Activated CD8-positive, alpha-beta memory T cell treated with anti-CD3 and anti-CD28 coated beads, Interleukin-2, amount 50 U/mL, for 24 hours (primary cell): ENCODE measurements at regions not wholly inside any gene's neighbourhood (a gene's known extent, or its start where the extent isn't known, plus 50 kb on each side); places are given as distances from the start of the nearest gene placed in this dataset.
"Not testable (repeated sequence)": the region's sequence is repeated elsewhere in the genome, so short reads cannot be mapped to it uniquely, and the experiment has no call there.

Source experiments
- DNase-seq: peaks from one replicate; pipeline ENCODE4 v3.0.0-alpha.2; 2020; ENCODE audit errors: extremely low read depth

DNA sequence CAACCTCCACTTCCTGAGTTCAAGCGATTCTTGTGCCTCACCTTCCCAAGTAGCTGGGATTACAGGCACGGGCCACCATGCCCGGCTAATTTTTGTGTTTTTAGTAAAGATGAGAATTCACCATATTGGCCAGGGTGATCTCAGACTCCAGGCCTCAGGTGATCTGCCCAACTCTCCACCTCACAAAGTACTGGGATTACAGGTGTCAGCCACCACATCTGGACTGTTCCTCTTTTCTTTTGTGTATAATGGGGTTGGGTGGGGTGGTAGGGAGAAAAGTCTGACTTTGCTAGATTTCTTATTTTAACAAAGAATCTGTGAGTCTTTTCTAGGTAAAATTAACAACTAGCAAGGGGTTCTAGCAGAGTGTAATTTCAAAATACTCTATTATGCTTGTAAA, 92.7 kb upstream of the AMN1 start:
- no peak for DNase-seq

DNA sequence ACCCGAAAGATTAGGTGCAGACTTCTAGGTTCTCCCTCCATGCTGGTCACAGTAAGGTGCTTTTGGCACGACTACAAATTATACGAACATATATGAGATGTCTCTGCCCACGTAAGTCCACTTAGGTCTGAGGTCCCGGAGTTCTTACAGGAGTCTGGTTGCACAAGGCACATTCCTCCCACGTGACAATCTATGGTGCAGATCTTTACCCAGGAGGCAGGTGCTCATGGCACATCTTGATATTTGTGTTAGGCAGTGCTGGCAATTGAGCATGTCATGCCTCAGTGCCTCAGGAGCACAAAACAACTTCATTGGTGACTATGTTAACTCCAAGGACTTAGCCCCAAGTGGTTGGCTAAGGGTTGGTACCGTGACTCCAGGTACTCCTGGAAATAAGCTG, 92.0 kb upstream of the AMN1 start:
- no peak for DNase-seq

DNA sequence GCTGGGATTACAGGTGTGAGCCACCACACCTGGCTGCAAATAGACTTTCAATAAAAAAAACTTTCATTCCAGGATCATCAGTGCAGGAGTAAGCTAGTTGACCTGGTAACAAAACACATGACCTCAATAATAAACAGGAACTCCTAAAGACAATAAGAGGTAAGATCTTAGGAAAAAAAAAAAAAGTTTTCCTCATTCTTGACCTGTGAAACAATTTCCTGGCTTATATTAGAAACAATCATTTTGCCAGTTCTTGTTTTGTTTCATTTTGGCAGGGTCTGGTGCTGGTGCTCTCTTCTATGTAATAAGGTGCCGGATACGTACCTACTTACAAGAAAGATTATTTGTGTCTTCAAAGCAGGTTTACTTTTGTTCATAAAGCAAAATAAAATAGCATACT, 90.6 kb upstream of the AMN1 start:
- DNase-seq: no peak

DNA sequence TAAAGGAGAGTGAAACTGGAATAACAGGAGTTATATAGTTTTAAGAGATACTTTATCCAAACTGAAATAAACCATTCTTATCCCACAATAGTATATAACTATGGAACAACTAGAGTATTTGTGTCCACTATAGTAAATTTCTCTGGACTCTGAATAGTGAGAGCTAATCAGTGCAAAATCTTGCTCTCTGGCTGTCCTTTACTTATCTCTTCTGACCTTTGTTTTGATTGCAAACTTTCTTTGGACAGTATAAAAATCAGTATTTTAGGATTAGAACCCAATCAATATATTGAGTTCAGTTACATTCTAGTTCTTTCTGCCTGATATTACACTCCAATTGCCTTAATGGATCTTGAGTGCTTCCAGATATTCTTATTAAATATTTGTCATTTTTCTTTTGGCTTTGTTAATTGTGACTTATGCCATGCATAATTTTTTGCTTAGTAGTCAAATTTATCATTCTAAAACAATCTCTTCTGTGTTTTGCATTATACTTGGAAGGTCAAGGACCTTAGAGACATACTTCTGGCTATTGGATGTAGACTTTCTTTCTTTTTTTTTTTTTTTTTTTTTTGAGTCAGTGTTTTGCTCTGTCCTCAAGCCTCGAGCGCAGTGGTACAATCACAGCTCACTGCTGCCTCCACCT, 89.9 kb upstream of the AMN1 start:
- DNase-seq: no peak

DNA sequence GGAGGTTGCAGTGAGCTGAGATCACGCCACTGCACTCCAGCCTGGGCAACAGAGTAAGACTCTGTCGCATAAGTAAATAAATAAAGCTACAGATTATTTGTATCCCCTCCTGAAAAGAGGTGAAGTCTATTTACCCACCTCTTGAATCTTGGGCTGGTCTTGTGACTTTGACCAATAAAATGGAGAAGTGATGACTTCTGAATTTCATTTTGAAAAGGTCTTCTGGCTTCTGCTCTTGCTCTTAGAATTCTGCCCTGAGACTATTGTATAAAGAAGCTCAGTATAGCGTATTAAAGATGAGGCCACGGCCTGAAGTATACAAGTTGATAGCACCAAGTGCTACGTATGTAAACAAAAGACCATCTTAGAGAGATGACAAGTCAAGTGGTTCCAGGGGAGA, 88.3 kb upstream of the AMN1 start:
- no peak for DNase-seq

DNA sequence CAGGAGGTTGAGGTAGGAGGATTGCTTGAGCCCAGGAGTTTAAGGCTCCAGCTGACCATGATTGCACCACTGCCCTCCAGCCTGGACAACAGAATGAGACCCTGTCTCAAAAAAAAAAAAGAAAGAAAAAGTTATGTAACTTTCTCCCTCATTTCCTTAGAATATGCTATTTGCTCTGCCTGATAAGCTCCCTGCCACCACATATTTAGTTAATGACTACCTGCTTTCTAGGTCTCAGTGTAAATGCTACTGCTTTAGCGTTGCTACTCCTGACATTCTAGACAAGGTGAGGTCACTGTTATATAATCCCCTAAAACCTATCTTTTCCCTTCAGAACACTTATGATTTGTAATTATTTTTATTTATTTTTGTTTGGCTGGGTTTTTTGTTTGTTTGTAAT, 86.3 kb upstream of the AMN1 start:
- no peak for DNase-seq

DNA sequence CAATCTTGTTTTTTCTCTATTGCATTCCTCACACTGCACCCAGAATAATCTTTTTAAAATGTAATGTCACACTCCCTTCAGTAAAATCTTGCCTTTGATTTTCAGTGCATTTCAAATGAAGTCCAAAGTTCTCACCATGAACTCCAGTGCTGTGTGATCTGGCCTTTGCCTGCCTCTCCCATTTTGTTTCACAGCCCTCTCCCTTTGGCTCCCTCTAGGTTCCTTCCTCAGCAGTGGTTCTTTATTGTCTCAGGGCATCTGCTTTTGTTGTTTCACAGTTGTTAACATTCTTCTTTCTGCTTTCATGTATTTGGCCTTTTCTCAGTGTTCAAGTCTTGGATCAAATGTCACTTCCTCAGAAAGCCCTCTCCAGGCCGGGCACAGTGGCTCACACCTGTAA, 84.5 kb upstream of the AMN1 start:
- no peak for DNase-seq

DNA sequence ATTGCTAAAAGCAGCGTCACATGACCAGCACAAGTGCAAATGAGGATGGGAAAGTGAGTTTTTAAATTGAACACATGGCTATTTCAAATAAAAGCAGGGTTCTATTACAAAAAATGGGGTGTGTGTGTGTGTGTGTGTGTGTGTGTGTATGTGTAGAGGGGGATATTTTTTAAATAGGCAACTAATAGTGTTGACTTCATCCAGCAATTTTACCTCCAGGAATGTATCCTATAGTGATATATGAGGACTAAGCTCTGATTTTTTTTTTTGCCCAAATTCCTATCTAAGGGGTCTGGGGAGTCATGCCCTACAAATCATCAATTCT, 78.9 kb upstream of the AMN1 start:
- no peak for DNase-seq

DNA sequence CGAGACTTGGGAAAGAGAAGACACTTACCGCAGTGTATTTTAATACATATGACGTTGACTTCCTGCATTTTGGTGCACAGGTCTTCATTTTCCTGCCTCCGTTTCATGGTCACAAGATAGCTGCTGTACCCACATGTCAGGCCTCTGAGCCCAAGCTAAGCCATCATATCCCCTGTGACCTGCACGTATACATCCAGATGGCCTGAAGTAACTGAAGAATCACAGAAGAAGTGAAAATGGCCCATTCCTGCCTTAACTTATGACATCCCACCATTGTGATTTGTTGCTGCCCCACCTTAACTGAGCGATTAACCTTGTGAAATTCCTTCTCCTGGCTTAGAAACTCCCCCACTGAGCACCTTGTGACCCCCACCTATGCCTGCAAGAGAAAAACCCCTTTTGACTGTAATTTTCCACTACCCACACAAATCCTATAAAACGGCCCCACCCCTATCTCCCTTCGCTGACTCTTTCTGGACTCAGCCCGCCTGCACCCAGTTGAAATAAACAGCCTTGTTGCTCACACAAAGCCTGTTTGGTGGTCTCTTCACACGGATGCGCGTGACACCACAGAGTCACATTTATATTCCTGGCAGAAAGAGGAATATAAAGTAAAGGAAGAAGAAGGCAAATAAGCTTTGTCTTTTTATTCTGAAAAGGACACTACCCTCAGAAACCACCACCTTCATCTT, 78.4 kb upstream of the AMN1 start:
- DNase-seq: not testable (repeated sequence)

DNA sequence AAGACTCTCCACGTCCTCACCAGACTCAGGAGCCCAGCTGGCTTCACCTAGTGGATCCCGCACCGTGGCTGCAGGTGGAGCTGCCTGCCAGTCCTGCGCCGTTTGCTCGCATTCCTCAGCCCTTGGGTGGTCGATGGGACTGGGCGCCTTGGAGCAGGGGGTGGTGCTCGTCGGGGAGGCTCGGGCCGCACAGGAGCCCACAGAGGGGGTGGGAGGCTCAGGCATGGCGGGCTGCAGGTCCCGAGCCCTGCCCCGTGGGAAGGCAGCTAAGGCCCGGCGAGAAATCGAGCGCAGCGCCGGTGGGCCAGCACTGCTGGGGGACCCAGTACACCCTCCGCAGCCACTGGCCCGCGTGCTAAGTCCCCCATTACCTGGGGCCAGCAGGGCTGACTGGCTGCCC, 76.9 kb upstream of the AMN1 start:
- DNase-seq: not testable (repeated sequence)

DNA sequence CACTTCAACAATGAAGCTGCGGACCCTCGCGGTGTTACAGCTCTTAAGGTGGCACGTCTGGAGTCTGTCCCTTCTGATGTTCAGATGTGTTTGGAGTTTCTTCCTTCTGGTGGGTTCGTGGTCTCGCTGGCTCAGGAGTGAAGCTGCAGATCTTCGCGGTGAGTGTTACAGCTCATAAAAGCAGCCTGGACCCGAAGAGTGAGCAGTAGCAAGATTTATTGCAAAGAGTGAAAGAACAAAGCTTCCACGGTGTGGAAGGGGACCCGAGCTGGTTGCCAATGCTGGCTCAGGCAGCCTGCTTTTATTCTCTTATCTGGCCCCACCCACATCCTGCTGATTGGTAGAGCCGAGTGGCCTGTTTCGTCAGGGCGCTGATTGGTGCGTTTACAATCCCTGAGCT, 75.9 kb upstream of the AMN1 start:
- DNase-seq: not testable (repeated sequence)

DNA sequence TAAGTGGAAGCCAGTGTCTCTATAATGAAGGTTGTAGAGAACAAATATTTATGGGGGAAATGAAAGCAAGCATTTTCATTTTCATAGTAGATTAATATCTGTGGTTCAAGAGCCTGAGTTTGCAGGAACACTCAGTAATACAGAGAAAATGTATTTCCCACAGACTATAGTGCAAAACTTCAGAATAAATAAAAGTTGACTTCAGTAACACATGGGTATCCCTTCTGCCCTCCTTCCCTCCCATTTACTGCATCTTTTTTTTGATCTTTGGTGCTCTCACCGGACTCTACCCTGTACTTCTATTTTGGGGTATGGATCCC, 75.3 kb upstream of the AMN1 start:
- DNase-seq: no peak

DNA sequence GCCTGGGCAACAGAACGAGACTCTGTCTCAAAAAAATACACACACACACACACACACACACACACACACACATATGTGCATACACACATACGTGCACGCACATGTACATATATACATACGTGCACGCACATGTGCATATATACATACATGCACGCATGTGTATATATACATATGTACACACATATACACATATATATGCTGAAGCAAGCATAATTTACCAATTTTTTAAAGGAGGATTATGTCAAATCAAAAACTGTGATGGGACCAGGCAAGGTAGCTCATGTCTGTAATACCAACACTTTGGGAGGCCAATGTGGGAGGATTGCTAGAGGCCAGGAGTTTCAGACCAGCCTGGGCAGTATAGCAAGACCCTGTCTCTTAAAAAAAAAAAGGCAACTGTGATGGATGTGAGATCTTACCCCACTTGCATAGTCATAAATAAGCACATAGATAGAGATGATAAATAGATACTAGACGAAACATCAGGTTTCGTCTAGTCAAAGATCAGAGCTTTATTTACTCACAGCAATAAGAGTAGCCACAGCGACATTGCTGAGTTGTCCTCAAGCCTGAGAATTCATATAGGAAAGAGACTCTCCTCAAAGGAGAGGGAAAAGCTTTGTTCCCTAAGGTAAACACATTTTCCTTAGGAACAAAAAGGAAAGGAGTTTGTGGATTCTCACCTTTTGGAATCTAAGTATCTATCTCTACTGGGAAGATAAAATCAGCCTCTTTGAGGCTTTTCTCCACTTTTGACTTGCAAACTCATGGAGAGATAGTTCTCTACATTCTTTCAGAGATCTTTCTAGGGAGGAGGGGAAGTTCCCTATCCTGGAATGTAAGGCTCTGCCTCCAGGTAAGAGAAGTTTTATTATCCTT, 74.7 kb upstream of the AMN1 start:
- no peak for DNase-seq

DNA sequence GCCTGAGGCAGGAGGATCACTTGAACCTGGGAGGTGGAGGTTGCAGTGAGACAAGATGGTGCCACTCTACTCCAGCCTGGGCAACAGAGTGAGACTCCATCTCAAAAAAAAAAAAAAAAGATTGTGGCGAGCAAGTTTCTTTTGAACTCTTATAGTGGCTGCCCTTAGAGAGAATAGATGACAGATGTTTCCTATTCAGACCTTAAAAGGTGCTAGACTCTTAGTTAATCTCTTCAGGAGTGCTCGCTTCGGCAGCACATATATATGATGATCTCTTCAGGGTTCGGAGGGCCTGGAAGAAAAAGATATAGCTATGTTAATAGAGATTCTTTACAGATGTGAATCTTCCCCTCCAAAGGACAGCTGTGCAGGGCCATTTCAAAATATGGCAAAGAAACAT, 73.1 kb upstream of the AMN1 start:
- DNase-seq: no peak

DNA sequence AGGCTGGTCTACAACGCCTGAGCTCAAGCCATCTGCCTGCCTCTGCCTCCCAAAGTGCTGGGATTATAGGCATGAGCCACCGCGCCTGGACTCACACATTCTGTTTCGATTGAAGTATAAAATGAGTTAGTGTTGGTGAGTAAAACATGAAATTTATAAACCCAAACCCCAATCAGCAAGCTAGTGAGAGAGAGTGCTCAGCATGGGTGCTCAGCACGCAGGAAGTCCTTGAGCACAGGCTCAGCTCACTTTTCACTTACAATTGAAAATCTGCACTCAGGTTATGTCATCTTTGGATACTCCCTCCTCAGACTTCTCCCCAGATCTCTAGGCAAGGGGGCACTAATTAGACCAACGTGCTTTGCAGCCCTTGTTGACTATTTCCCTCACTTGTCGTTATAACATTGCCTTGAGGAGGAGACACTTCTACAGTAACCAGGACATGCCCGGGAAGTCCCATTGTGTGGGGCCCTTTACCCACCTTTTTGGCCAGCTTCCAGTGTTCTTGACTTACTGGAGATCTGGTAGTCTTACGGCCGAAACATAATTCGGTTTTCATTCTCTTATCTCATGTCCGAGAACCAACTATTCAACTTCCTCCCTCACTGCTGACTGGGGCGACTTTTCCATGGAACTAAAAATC, 68.5 kb upstream of the AMN1 start:
- DNase-seq: no peak

DNA sequence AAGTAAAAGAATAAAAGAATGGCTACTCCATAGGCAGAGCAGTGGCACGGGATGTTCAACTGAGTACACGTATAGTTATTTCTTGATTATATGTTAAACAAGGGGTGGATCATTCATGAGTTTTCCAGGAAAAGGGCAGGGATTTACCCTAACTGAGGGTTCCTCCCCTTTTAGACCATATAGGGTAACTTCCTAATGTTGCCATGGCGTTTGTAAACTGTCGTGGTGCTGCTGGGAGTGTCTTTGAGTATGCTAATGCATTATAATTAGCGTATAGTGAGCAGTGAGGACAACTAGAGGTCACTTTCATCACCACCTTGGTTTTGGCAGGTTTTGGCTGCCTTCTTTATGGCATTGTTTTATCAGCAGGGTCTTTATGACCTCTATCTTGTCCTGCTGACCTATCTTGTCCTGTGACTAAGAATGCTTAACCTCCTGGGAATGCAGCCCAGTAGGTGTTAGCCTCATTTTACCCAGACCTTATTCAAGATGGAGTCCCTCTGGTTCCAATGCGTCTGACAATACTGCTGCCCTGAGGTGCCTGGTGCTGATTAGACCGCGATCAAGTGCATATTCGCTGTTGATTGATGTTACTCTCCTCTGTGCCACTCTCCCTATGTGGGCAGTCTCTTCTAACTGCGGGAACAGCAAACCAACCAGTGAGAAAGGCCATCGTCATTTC, 67.6 kb upstream of the AMN1 start:
- no peak for DNase-seq

DNA sequence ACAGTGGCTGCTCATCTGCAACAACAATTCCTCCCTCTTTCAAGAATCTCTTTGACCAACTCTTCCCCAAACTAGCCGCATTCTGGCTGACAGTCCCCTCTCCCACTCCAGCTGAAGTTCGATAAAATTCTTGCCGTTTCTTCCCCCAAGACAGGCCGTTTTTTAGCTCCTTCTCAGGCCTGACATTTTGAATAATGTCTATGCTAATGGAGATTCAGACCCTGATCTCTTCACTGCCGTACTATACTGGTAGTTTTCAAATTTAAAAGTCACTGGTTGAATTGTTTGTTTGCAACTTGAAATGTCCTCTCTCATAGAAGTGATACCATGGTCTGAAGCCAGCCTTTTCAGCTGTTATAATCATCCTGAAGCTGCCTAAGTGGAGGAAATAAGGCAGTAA, 65.9 kb upstream of the AMN1 start:
- DNase-seq: no peak

DNA sequence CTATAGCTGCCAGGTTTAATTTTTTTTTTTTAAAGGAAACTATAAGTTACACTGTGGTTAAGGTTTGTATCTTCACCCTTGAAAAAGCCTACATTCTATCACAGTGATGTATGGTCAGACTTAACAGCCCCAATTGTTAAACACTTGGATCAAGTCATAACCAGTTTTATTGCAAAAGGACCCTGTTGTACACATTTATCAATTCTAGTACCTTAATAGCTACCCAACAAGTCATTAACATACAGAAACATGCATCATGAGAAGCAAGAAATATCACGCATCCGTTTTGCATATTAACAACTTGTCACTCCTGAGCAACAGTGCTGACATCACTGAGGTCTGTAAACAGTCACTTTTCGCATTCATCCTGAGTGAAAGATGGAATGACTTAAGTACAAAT, 62.4 kb upstream of the AMN1 start:
- DNase-seq: not testable (repeated sequence)

DNA sequence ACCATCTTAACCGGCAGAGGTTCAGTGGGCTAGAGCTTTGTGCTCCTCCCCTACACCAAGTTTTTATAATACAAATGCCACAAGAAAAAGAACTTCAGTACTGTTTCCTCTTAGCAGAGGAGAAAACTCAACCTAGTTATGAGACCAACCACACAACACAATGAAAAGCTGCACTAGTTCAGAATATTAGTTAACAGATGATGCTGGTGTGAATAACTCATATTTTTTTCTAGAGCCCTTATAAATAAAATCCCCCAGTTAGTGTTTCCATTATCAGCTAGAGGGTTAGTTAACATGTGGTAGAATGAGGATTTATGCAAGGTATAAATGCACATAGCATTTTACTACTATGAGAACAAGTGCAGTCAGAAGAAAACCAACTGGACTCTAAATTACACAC, 61.9 kb upstream of the AMN1 start:
- no peak for DNase-seq

DNA sequence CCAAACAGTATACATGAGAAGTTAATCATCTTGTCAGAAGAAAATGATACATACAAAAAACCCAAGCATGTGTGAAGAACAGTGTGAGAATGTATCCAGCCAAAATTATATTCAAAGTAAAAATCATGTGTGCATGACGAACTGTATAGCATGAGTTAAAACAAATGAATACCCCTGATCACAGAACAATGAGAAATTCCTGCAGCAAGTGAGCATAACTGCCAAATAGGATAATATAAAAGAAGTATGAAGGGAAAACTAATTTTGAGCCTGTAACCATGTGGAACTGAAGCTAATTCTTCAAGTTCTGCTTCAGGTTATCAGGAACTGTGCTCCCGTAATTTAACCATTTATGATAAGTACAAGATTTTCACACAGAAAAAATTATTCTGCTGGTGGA, 56.5 kb upstream of the AMN1 start:
- DNase-seq: no peak

DNA sequence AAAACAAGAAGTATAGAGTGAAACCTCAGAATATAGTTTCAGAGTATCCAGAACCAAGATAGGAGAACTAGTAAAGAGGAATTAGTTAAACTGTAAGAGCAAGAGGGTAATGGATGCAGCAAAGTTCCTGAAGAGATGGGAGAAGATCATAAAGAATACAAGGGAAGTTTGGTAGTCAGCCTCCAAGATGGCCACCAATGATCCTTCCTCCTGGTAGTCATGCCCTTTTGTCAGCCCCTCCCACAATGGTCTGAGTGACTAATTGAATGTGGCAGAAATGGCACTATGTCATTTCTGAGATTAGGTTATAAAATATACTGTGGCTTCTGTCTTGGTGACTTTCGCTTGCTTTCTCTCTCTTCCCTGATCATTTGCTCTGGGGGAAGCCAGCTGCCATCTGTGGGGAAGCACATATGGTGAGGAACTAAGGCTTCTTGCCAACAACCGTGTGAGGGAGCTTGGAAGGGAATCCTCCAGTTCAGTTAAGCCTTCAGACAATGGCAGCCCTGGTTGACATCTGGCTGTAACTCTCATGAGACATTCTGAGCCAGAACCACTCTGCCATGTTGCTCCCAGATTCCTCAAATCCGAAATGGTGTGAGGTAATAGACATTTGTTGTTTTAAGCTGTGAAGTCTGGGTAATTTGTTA, 55.3 kb upstream of the AMN1 start:
- DNase-seq: no peak

DNA sequence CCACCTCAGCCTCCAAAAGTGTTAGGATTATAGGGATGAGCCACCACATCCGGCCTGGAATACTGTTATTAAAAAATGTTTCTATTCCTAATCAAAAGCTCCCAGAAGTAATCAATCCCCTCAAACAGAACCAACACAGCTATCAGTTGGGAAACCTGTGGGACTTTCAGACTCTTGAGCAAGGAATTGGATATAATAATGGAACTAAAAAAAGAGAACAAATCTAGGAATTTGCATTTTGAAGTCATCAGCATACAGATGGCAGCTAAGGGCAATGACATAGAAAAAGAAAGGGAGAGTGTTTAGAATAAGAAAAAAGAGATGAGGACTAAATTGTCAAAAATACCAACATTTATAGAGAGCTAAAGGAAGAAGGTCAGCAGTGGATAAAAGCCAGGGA, 54.7 kb upstream of the AMN1 start:
- DNase-seq: no peak
